ENCODE measurements at regions not wholly inside any gene's neighbourhood (a gene's known extent, or its start where the extent isn't known, plus 50 kb on each side); places are given as distances from the start of the nearest gene placed in this dataset.

GRCh38 chr2:54388076-54388475 is 68.1 kb upstream of the SPTBN1 start:
- no peak overlapping the region for H2AFZ ChIP-seq (ENCODE audit: insufficient read depth, low read depth, low read length, poor library complexity, severe bottlenecking)
- no peaks in the 10 kb centered on the region for H4K20me1 ChIP-seq (ENCODE audit: insufficient read depth, low read length)
- H3K79me2 ChIP-seq (ENCODE audit: insufficient read depth, low read length) = no peaks in the 10 kb centered on the region
- WGBS (ENCODE audit: insufficient coverage) = 96% methylated on average over 4 of the region's 5 CpGs
- DNase-seq = no peak
- H3K27ac ChIP-seq (ENCODE audit: low read depth in 1 of 2, low read length in 2 of 2) = no peak overlapping the region
- H3K27me3 Mint-ChIP-seq (ENCODE audit: low read depth in 3 of 3) = peaks cover 0 to 3% (median 3%) of the 10 kb centered on the region in 3 donors
- intact Hi-C loops (cut with micrococcal nuclease) = no loop called here
- no peaks in the 10 kb centered on the region for H3K4me1 Mint-ChIP-seq
- H3K4me3 Mint-ChIP-seq = no peak overlapping the region
- no peaks in the 10 kb centered on the region for H3K9me3 ChIP-seq (replicated peaks in 1 of 2; ENCODE audit: control insufficient read depth in 1 of 2, insufficient read depth in 1 of 2, low read length in 2 of 2)
- no peaks in the 10 kb centered on the region for H3K36me3 Mint-ChIP-seq
- H3K4me2 ChIP-seq (replicated peaks; ENCODE audit: extremely low read depth, low read length, poor library complexity, severe bottlenecking) = no peak overlapping the region
- no peaks in the 10 kb centered on the region for H3K9me3 Mint-ChIP-seq
- no peaks in the 10 kb centered on the region for H3K27me3 ChIP-seq (ENCODE audit: control insufficient read depth in 2 of 2, insufficient read depth in 2 of 2, low read length in 2 of 2)
- no peak for TF ChIP-seq CTCF (IDR thresholded peaks at IDR 0.05)
- H3K9ac ChIP-seq (ENCODE audit: insufficient read depth, low read length, poor library complexity, severe bottlenecking) = no peak overlapping the region
- H3K36me3 ChIP-seq (replicated peaks in 1 of 2; ENCODE audit: control insufficient read depth in 1 of 2, insufficient read depth in 2 of 2, low read length in 2 of 2) = no peaks in the 10 kb centered on the region
- H3K27ac Mint-ChIP-seq = no peak overlapping the region
- no peaks in the 10 kb centered on the region for H3K4me1 ChIP-seq (ENCODE audit: control insufficient read depth in 1 of 2, insufficient read depth in 2 of 2, low read length in 2 of 2)
- no peak overlapping the region for H3K4me3 ChIP-seq (replicated peaks in 1 of 3; ENCODE audit: low read depth in 2 of 3, low read length in 3 of 3)

GRCh38 chr2:54392555-54393324 is 63.4 kb upstream of the SPTBN1 start:
- Mint-ChIP-seq H3K4me3 (no peak overlapping the region), H3K9me3 (peaks cover 0 to 3% (median 1%) of the 10 kb centered on the region in 7 donors), H3K27me3 (ENCODE audit: low read depth in 3 of 3) (peaks cover 2% of the 10 kb centered on the region in 3 donors), H3K27ac (no peak overlapping the region), H3K4me1 (peaks cover 5% of the 10 kb centered on the region), H3K36me3 (no peaks in the 10 kb centered on the region)
- no peak overlapping the region for H3K27ac ChIP-seq (ENCODE audit: low read depth in 1 of 2, low read length in 2 of 2)
- DNase-seq = no peak
- no peak overlapping the region for H3K4me3 ChIP-seq (replicated peaks in 1 of 3; ENCODE audit: low read depth in 2 of 3, low read length in 3 of 3)
- no peaks in the 10 kb centered on the region for H3K9me3 ChIP-seq (replicated peaks in 1 of 2; ENCODE audit: control insufficient read depth in 1 of 2, insufficient read depth in 1 of 2, low read length in 2 of 2)
- H4K20me1 ChIP-seq (ENCODE audit: insufficient read depth, low read length) = no peaks in the 10 kb centered on the region
- no peak overlapping the region for H2AFZ ChIP-seq (ENCODE audit: insufficient read depth, low read depth, low read length, poor library complexity, severe bottlenecking)
- H3K4me2 ChIP-seq (replicated peaks; ENCODE audit: extremely low read depth, low read length, poor library complexity, severe bottlenecking) = no peak overlapping the region
- H3K79me2 ChIP-seq (ENCODE audit: insufficient read depth, low read length) = no peaks in the 10 kb centered on the region
- H3K4me1 ChIP-seq (ENCODE audit: control insufficient read depth in 1 of 2, insufficient read depth in 2 of 2, low read length in 2 of 2) = no peaks in the 10 kb centered on the region
- intact Hi-C loops (cut with micrococcal nuclease) = no loop called here
- no peaks in the 10 kb centered on the region for H3K27me3 ChIP-seq (ENCODE audit: control insufficient read depth in 2 of 2, insufficient read depth in 2 of 2, low read length in 2 of 2)
- 100% methylated on average over 2 of the region's 2 CpGs for WGBS (ENCODE audit: insufficient coverage)
- H3K36me3 ChIP-seq (replicated peaks in 1 of 2; ENCODE audit: control insufficient read depth in 1 of 2, insufficient read depth in 2 of 2, low read length in 2 of 2) = no peaks in the 10 kb centered on the region
- no peak overlapping the region for H3K9ac ChIP-seq (ENCODE audit: insufficient read depth, low read length, poor library complexity, severe bottlenecking)
- no peak for TF ChIP-seq CTCF (IDR thresholded peaks at IDR 0.05)

Measured in CD14-positive monocyte (primary cell).